ENCODE measurements at regions not wholly inside any gene's neighbourhood (a gene's known extent, or its start where the extent isn't known, plus 50 kb on each side); places are given as distances from the start of the nearest gene placed in this dataset.

GRCh38 chr5:90289837-90290236, 119.7 kb downstream of the CETN3 start (continued):
- TF ChIP-seq CHD7 (IDR thresholded peaks at IDR 0.05; ENCODE audit: insufficient replicate concordance, low read length) (no peak), RBBP5 (IDR thresholded peaks at IDR 0.05; ENCODE audit: borderline replicate concordance, low read depth, low read length) (no peak), CBX8 (IDR thresholded peaks at IDR 0.05; ENCODE audit: borderline replicate concordance, low read depth, low read length) (no peak), SIX5 (IDR thresholded peaks at IDR 0.05; ENCODE audit: low read depth, low read length) (no peak), HDAC2 (IDR thresholded peaks at IDR 0.05; ENCODE audit: borderline replicate concordance in 1 of 2, low read depth in 2 of 2, low read length in 2 of 2) (no peak)
